ENCODE measurements at regions not wholly inside any gene's neighbourhood (a gene's known extent, or its start where the extent isn't known, plus 50 kb on each side); places are given as distances from the start of the nearest gene placed in this dataset.

GRCh38 chr3:44125882-44126281, 115.8 kb upstream of the TOPAZ1 start:
- TF ChIP-seq, protein P1, sequence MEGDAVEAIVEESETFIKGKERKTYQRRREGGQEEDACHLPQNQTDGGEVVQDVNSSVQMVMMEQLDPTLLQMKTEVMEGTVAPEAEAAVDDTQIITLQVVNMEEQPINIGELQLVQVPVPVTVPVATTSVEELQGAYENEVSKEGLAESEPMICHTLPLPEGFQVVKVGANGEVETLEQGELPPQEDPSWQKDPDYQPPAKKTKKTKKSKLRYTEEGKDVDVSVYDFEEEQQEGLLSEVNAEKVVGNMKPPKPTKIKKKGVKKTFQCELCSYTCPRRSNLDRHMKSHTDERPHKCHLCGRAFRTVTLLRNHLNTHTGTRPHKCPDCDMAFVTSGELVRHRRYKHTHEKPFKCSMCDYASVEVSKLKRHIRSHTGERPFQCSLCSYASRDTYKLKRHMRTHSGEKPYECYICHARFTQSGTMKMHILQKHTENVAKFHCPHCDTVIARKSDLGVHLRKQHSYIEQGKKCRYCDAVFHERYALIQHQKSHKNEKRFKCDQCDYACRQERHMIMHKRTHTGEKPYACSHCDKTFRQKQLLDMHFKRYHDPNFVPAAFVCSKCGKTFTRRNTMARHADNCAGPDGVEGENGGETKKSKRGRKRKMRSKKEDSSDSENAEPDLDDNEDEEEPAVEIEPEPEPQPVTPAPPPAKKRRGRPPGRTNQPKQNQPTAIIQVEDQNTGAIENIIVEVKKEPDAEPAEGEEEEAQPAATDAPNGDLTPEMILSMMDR (IDR thresholded peaks at IDR 0.05; ENCODE audit: insufficient read depth, missing control alignments) = no peak
- FAIRE-seq (no peak), DNase-seq (ENCODE audit: insufficient read length, low spot score) (no peak)

DNA sequence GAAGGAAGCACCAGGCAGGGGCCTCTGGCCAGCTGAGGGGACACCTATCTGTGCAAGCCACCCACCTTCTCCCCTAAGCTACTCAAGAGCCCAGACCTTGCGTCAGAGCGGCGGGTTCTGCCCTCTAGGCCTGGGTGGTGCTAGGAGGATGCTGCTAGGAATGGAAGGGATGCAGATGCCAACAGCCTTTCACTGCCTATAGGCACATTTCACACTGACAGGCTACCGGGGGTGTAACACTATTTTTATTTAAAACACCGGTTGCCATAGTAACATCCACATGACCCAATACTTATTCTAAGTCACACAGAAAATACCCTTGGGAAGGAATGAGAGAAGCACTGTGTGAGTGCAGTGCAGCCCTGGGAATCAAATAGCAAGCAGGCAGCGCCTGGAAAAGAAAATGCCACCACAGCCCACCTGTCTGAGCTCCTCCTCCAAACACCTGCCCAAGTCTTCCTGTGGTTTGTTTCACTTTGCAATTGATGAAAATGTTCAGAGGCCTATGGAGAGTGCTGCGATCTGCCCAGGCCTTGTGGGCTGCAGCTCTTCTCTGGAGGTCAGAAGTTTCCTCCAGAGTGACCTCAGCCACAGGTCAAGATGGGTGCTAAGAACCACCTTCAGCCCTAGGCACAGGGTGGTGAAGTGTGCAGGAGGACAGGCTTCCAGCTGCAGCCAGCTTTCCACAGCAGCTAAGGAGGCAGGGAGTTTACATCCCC, 113.5 kb upstream of the TOPAZ1 start:
- TF ChIP-seq, protein P1 (IDR thresholded peaks at IDR 0.05; ENCODE audit: insufficient read depth, missing control alignments) = no peak
- FAIRE-seq = no peak
- no peak for DNase-seq (ENCODE audit: insufficient read length, low spot score)

DNA sequence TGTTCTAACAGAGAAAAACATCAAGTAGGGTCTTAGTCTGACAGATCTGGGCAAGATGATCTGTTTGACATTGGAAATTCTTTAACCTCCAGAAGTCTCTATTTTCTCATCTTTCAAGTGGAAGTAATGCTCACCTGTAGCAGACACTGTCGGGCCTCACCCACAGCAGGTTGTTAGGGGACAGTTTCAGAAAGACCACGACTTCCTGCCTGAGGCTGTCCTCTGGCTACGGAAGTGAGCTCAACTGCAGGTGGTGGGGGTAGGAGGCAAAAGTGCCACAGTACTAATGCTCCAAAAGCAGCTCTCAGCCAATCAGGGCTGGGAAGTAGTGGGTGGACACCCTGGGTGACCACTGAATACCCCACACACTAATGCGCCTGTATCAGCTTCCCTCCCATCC, 111.4 kb upstream of the TOPAZ1 start:
- FAIRE-seq = no peak
- TF ChIP-seq, protein P1 (IDR thresholded peaks at IDR 0.05; ENCODE audit: insufficient read depth, missing control alignments) = no peak
- DNase-seq (ENCODE audit: insufficient read length, low spot score) = no peak

DNA sequence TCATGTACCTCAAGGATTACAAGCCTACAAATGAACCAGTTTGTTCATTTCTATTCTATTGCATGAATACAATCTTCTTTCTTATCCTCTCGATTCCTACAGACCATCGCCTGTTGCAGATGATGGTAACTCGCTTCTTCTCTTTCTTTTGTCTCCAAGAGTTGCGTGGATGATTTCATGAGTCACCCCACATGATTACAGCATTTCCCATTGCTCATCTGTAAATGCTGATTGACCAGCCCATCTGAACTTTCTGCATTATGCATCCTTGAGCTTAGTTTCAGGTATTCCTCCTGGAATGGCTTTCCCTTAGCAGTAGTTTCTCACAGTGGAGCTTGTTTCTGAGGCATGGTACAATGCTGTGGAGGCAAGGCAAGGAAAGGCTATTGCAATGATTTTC, 109.6 kb upstream of the TOPAZ1 start:
- FAIRE-seq = no peak
- TF ChIP-seq, protein P1 (IDR thresholded peaks at IDR 0.05; ENCODE audit: insufficient read depth, missing control alignments) = no peak
- no peak for DNase-seq (ENCODE audit: insufficient read length, low spot score)

DNA sequence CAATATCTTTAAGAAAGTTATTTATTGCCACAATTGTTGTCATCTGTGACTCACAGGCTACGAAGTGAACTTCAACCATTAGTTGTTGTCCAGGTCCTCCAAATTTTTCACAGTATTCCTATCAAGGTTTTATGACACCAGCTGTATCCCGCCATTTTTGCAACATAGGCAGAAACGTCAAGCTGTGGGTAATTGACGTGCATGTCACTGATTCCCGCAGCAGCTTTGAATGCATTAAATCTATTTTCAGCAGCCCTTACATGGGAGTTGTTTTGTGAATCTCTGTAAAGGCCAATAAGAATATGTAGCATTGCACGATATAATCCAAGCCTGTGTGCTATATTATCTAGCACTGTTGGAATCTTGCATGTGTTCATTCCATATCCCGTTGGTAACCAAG, 109.1 kb upstream of the TOPAZ1 start:
- FAIRE-seq (no peak), DNase-seq (ENCODE audit: insufficient read length, low spot score) (no peak)
- TF ChIP-seq, protein P1 (IDR thresholded peaks at IDR 0.05; ENCODE audit: insufficient read depth, missing control alignments) = no peak

- TF ChIP-seq, protein P1 (IDR thresholded peaks at IDR 0.05; ENCODE audit: insufficient read depth, missing control alignments) = no peak
- FAIRE-seq (no peak), DNase-seq (ENCODE audit: insufficient read length, low spot score) (no peak)
Measured at GRCh38 chr3:44136421-44136820, 105.3 kb upstream of the TOPAZ1 start.

DNA sequence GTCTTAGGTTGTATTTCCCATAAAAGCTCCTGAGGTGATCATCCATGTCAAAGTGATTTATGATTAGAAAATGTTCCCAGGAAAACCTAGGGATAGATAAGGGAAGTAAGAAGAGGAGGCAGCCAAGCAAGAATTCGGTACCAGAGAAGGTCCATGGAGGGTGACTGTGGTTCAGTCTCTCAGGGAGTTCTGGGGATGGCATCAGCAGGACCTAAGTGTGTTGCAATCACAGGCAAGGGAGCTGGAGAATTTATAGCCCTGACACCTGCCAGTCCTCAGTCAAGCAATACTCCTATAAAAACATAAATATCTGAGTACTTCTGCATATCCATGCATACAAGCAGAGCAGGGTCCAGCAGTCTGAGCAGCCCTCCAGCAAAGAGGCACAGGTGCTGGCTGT, 95.6 kb upstream of the TOPAZ1 start:
- no peak for FAIRE-seq
- DNase-seq (ENCODE audit: insufficient read length, low spot score) = no peak

More for the DNA sequence above, 95.6 kb upstream of the TOPAZ1 start:
- TF ChIP-seq, protein P1 (IDR thresholded peaks at IDR 0.05; ENCODE audit: insufficient read depth, missing control alignments) = no peak

Data from D721Med (cell line).